Prostate gland (tissue), 2 donors: ENCODE measurements at regions not wholly inside any gene's neighbourhood (a gene's known extent, or its start where the extent isn't known, plus 50 kb on each side); places are given as distances from the start of the nearest gene placed in this dataset.

Experiments
- DNase-seq: peaks from one replicate; pipeline ENCODE4 v3.0.0-alpha.2; 2019; ENCODE audit warnings: low spot score
- H3K27ac ChIP-seq, 2 donors: fragments of 200-600 bp; sonication (generic); 2 replicates each; pipeline ENCODE4 v1.5.1; 2017 to 2019
- H3K27me3 ChIP-seq: fragments of 200-600 bp; sonication (generic); replicated peaks from 2 replicates; pipeline ENCODE4 v1.5.1; 2019; ENCODE audit not compliant: insufficient read depth
- H3K36me3 ChIP-seq, 2 donors: fragments of 200-600 bp; sonication (generic); 1 replicate in 1 of 2; 2 replicates in 1 of 2; pipeline versions ENCODE4 v1.5.1 to v1.8.1; 2017 to 2019
- H3K4me1 ChIP-seq: fragments of 200-600 bp; sonication (generic); replicated peaks from 2 replicates; pipeline ENCODE4 v1.5.1; 2019
- H3K4me3 ChIP-seq, 2 donors: fragments of 200-600 bp; sonication (generic); 2 replicates each; pipeline ENCODE4 v1.5.1; 2017 to 2019
- H3K9me3 ChIP-seq: fragments of 200-600 bp; sonication (generic); 2 replicates; pipeline ENCODE4 v1.5.1; 2017
- POLR2A ChIP-seq: fragments of 450-650 bp; IDR thresholded peaks from one replicate; pipeline ENCODE4 v1.6.1; 2016; ENCODE audit warnings: antibody characterized with exemption, mild to moderate bottlenecking
- POLR2AphosphoS5 ChIP-seq: sonication (generic); formaldehyde crosslinking; IDR thresholded peaks from one replicate; pipeline ENCODE4 v1.6.1; 2017; ENCODE audit warnings: antibody characterized with exemption
- WGBS: methylation state at CpG from one replicate; pipeline ENCODE4 v1.1.5; 2018; 5-methylcytosine and 5-hydroxymethylcytosine counted together
- intact Hi-C: fragments of 100-400 bp; cut with DNase I; formaldehyde crosslinking; loops from one replicate; pipeline ENCODE4 v1.14.2; 2022
- TF ChIP-seq, protein P1 (sequence below), 4 experiments: fragments of 200-600 bp in 2 of 4; fragments of 450-650 bp in 2 of 4; sonication (generic) in 2 of 4; IDR thresholded peaks; 1 replicate in 3 of 4; 2 replicates in 1 of 4; pipeline ENCODE4 v1.5.1; 2016 to 2019; ENCODE audit warnings: antibody characterized with exemption in 4 of 4, mild to moderate bottlenecking in 2 of 4, moderate library complexity in 2 of 4

DNA sequence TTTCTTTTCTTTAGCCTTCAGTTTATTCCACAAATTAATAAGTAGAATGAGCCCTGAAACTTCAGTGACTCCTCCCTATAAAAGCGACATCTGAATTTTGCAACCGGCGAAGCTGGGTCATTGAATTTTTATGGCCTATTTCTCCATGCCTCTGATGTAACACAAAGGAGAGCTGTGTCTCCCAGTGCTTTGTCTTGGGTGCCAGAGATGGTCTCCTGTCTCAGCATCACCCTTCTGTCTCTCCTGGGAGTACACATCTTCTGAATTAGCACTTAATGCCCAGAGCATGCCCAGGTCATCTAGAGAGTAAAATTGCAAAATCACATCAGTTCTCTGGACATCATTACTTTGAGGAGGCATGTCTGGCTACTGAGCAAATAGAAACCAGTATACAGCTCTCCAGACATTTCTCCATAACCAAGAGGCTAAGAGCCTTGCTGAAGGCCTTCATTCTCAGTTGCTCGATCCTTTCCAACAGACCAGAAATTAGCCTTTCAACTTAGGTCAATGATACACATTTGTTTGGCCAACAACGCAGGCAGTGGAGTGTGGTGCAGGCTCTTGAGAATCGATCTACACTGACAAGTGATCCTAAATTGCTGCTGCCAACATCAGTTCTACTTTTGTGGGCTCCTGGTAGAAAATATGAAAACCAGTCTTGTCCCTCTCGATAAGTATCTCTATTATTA lies 176.0 kb upstream of the FOXQ1 start:
- no peak for DNase-seq
- Histone ChIP-seq H3K36me3 (no peaks in the 10 kb centered on the region), H3K9me3 (no peaks in the 10 kb centered on the region), H3K27ac (no peak overlapping the region), H3K4me1 (no peaks in the 10 kb centered on the region), H3K4me3 (no peak overlapping the region), H3K27me3 (no peaks in the 10 kb centered on the region)
- intact Hi-C loops = no loop called here
- 52% methylated on average over 7 of the region's 7 CpGs for WGBS
- TF ChIP-seq, protein P1, sequence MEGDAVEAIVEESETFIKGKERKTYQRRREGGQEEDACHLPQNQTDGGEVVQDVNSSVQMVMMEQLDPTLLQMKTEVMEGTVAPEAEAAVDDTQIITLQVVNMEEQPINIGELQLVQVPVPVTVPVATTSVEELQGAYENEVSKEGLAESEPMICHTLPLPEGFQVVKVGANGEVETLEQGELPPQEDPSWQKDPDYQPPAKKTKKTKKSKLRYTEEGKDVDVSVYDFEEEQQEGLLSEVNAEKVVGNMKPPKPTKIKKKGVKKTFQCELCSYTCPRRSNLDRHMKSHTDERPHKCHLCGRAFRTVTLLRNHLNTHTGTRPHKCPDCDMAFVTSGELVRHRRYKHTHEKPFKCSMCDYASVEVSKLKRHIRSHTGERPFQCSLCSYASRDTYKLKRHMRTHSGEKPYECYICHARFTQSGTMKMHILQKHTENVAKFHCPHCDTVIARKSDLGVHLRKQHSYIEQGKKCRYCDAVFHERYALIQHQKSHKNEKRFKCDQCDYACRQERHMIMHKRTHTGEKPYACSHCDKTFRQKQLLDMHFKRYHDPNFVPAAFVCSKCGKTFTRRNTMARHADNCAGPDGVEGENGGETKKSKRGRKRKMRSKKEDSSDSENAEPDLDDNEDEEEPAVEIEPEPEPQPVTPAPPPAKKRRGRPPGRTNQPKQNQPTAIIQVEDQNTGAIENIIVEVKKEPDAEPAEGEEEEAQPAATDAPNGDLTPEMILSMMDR (IDR thresholded peaks at IDR 0.05) = no peak
- TF ChIP-seq POLR2A = no peak
- no peak for TF ChIP-seq POLR2AphosphoS5

DNA sequence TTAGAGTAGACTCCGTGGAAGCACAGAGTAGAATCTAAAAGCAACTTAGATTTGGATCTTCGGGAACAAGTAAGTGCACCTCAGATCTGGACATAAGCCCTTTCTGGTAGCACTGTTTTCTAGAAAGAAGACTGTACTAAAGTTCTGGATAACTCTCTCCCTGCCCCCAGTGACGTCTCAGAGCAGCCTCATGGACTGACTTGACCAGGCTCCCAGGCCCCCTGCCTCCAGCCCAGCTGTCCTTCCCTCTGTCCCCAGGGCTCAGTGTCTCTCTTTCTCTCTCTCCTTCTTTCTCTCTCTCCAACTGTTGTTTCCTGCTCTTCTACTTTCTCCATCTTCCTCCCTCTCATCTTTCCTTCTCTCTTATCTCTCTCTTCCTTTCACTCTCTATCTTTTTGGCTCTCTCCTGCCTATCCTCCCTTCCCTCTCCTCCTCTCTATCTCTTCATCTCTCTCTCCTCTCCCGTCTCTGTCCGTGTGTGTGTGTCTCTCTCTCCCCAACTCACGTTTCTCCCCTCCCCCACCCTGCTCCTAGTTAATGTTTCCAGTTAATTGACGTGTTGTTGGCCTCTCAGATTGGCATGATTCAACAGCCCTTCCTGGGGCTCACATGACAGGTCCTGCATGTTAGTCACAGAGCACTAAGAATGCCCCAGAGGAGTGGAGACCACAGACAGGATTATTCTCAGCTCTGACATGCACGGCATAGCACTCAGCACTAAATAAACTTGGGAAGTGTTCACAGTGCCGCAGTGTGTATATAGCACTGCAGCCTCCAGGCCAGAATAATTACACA lies 180.4 kb upstream of the FOXQ1 start:
- Histone ChIP-seq H3K36me3 (no peaks in the 10 kb centered on the region), H3K9me3 (no peaks in the 10 kb centered on the region), H3K4me1 (no peaks in the 10 kb centered on the region), H3K4me3 (no peak overlapping the region), H3K27ac (no peak overlapping the region), H3K27me3 (no peaks in the 10 kb centered on the region)
- intact Hi-C loops = no loop called here
- 49% methylated on average over 9 of the region's 9 CpGs for WGBS
- TF ChIP-seq, protein P1 (IDR thresholded peaks at IDR 0.05) = no peak
- no peak for TF ChIP-seq POLR2A
- TF ChIP-seq POLR2AphosphoS5 = peak; percentile 5
- no peak for DNase-seq

DNA sequence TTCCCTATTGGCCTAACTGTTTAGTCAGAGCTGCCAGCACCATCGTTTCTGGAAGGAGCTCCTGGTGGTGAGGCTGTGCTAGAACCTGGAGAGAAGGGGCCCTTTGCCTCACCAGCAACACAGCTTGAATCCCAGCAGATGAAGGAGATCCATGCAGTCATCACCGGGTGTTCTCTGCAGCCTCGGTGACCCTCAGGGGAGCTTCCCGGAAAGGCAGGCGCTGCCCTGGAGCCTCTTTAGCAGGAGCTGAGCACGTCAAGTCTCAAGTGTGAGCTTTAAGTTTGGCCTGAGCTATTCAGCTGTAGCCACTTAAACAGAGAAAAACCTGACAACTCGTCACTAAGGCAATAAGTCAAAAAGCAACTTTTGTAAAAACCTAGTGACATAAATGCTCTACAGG lies 181.2 kb upstream of the FOXQ1 start:
- no peak for DNase-seq
- intact Hi-C loops = no loop called here
- Histone ChIP-seq H3K4me1 (no peaks in the 10 kb centered on the region), H3K27me3 (no peaks in the 10 kb centered on the region), H3K27ac (no peak overlapping the region), H3K9me3 (no peaks in the 10 kb centered on the region), H3K36me3 (no peaks in the 10 kb centered on the region), H3K4me3 (no peak overlapping the region)
- TF ChIP-seq, protein P1 (IDR thresholded peaks at IDR 0.05) = no peak
- TF ChIP-seq POLR2A (no peak), POLR2AphosphoS5 (no peak)
- WGBS = 87% methylated on average over 7 of the region's 7 CpGs

DNA sequence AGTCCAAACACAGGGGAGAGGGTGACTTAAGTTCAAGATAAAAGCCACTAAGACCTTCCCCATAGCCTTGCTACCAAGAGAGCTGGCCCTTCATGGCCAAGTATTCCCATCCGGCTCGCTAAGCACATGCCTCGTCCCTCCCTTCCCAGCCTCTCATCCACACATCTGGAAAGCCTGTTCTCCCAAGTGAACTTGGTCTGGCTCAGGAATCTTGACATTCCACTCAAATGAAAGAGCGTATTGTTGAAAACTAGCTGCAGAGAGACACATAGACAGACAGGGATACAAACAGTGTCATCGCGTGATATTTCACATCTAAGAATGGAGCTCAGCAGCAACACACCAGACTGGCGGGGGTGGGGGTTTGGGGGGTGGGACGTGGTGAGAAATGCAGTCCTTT lies 182.8 kb upstream of the FOXQ1 start:
- WGBS = 57% methylated on average over 8 of the region's 8 CpGs
- H3K4me1 ChIP-seq = no peaks in the 10 kb centered on the region
- no peaks in the 10 kb centered on the region for H3K9me3 ChIP-seq
- TF ChIP-seq POLR2A (no peak), POLR2AphosphoS5 (no peak)
- TF ChIP-seq, protein P1 (IDR thresholded peaks at IDR 0.05) = no peak
- H3K27me3 ChIP-seq = no peaks in the 10 kb centered on the region
- H3K36me3 ChIP-seq = no peaks in the 10 kb centered on the region
- no peak overlapping the region for H3K4me3 ChIP-seq
- H3K27ac ChIP-seq = no peak overlapping the region
- DNase-seq = no peak
- intact Hi-C loops = no loop called here
